H9 (cell line): ENCODE measurements at regions not wholly inside any gene's neighbourhood (a gene's known extent, or its start where the extent isn't known, plus 50 kb on each side); places are given as distances from the start of the nearest gene placed in this dataset.

Experiments used
- DNase-seq: peaks from one replicate; pipeline ENCODE4 v3.0.0-alpha.2; 2017
- H2AFZ ChIP-seq: one replicate; pipeline ENCODE4 v1.6.1; 2013; ENCODE audit warnings: mild to moderate bottlenecking, low read length, control low read depth, moderate library complexity
- H2AK5ac ChIP-seq: 2 replicates; pipeline ENCODE4 v1.6.1; 2013; ENCODE audit warnings: low read length, control low read depth, mixed read lengths; ENCODE audit not compliant: insufficient read length
- H2BK120ac ChIP-seq: one replicate; pipeline ENCODE4 v1.6.1; 2013; ENCODE audit warnings: low read depth, mild to moderate bottlenecking, low read length, control low read depth, inconsistent platforms; ENCODE audit not compliant: poor library complexity, severe bottlenecking
- H2BK12ac ChIP-seq: 2 replicates; pipeline ENCODE4 v1.6.1; 2013; ENCODE audit warnings: low read length, control low read depth, mixed read lengths, low read depth; ENCODE audit not compliant: insufficient read length
- H2BK15ac ChIP-seq: 2 replicates; pipeline ENCODE4 v1.6.1; 2013; ENCODE audit warnings: low read depth, low read length, control low read depth
- H2BK20ac ChIP-seq: one replicate; pipeline ENCODE4 v1.6.1; 2013; ENCODE audit warnings: low read depth, mild to moderate bottlenecking, low read length, control low read depth, inconsistent platforms; ENCODE audit not compliant: poor library complexity, severe bottlenecking
- H2BK5ac ChIP-seq: 2 replicates; pipeline ENCODE4 v1.6.1; 2013; ENCODE audit warnings: low read length, control low read depth, mixed read lengths; ENCODE audit not compliant: insufficient read length
- H3K14ac ChIP-seq: 2 replicates; pipeline ENCODE4 v1.6.1; 2013; ENCODE audit warnings: low read length, control low read depth; ENCODE audit not compliant: insufficient read depth
- H3K18ac ChIP-seq: 2 replicates; pipeline ENCODE4 v1.6.1; 2013; ENCODE audit warnings: low read depth, mild to moderate bottlenecking, mixed read lengths, low read length, control low read depth; ENCODE audit not compliant: insufficient read length
- H3K23ac ChIP-seq: 2 replicates; pipeline ENCODE4 v1.6.1; 2013; ENCODE audit warnings: low read length, control low read depth, mixed read lengths, low read depth; ENCODE audit not compliant: insufficient read length
- H3K23me2 ChIP-seq: 2 replicates; pipeline ENCODE4 v1.6.1; 2013; ENCODE audit warnings: low read depth, mild to moderate bottlenecking, mixed read lengths, low read length, control low read depth; ENCODE audit not compliant: insufficient read length, poor library complexity, severe bottlenecking
- H3K27ac ChIP-seq: 2 replicates; pipeline ENCODE4 v1.5.1; 2013; ENCODE audit warnings: low read length, control low read depth, mixed read lengths, low read depth; ENCODE audit not compliant: insufficient read length
- H3K27me3 ChIP-seq: 2 replicates; pipeline ENCODE4 v1.6.1; 2013; ENCODE audit warnings: low read length, control low read depth, inconsistent platforms; ENCODE audit not compliant: insufficient read depth
- H3K4ac ChIP-seq: 2 replicates; pipeline ENCODE4 v1.6.1; 2013; ENCODE audit warnings: low read depth, mild to moderate bottlenecking, control low read depth, inconsistent platforms, low read length, moderate library complexity
- H3K4me1 ChIP-seq: 2 replicates; pipeline ENCODE4 v1.6.1; 2013; ENCODE audit warnings: low read length, control low read depth, inconsistent platforms; ENCODE audit not compliant: insufficient read depth
- H3K4me2 ChIP-seq: 2 replicates; pipeline ENCODE4 v1.6.1; 2013; ENCODE audit warnings: low read length, control low read depth, mixed read lengths; ENCODE audit not compliant: insufficient read length, insufficient read depth
- H3K56ac ChIP-seq: 2 replicates; pipeline ENCODE4 v1.6.1; 2013; ENCODE audit warnings: low read depth, mild to moderate bottlenecking, mixed read lengths, low read length, control low read depth; ENCODE audit not compliant: insufficient read length
- H3K79me1 ChIP-seq: 2 replicates; pipeline ENCODE4 v1.6.1; 2013; ENCODE audit warnings: low read depth, mild to moderate bottlenecking, moderate library complexity, low read length, control low read depth, inconsistent platforms; ENCODE audit not compliant: insufficient read depth, poor library complexity, severe bottlenecking
- H3K79me2 ChIP-seq: 2 replicates; pipeline ENCODE4 v1.6.1; 2013; ENCODE audit warnings: low read length, control low read depth, inconsistent platforms; ENCODE audit not compliant: insufficient read depth
- H3K9ac ChIP-seq: 2 replicates; pipeline ENCODE4 v1.6.1; 2013; ENCODE audit warnings: low read length, control low read depth, mixed read lengths; ENCODE audit not compliant: insufficient read length; ENCODE audit errors: extremely low read depth
- H3K9me3 ChIP-seq: one replicate; pipeline ENCODE4 v1.6.1; 2013; ENCODE audit warnings: low read depth, low read length, inconsistent platforms; ENCODE audit not compliant: control insufficient read depth
- H3T11ph ChIP-seq: one replicate; pipeline ENCODE4 v1.6.1; 2013; ENCODE audit warnings: mild to moderate bottlenecking, low read length, control low read depth, inconsistent platforms
- H4K20me1 ChIP-seq: one replicate; pipeline ENCODE4 v1.6.1; 2013; ENCODE audit not compliant: control insufficient read depth, insufficient read length, insufficient read depth
- H4K5ac ChIP-seq: 2 replicates; pipeline ENCODE4 v1.6.1; 2013; ENCODE audit warnings: low read depth, mild to moderate bottlenecking, mixed read lengths, low read length, control low read depth; ENCODE audit not compliant: insufficient read length
- H4K8ac ChIP-seq: replicated peaks from 2 replicates; pipeline ENCODE4 v1.6.1; 2013; ENCODE audit warnings: low read length, control low read depth, mixed read lengths, low read depth; ENCODE audit not compliant: insufficient read length
- H4K91ac ChIP-seq: 2 replicates; pipeline ENCODE4 v1.6.1; 2013; ENCODE audit warnings: low read depth, mild to moderate bottlenecking, moderate library complexity, mixed read lengths, low read length, control low read depth; ENCODE audit not compliant: insufficient read length
- H3K27ac Mint-ChIP-seq, 3 experiments: 2 replicates in 2 of 3; 3 replicates in 1 of 3; pipeline ENCODE4 v1.8.0; 2020 to 2021; ENCODE audit warnings: mixed read lengths in 3 of 3, mild to moderate bottlenecking in 1 of 3, moderate library complexity in 1 of 3
- H3K27me3 Mint-ChIP-seq: 2 replicates; pipeline ENCODE4 v1.8.0; 2021; ENCODE audit warnings: low read depth, mild to moderate bottlenecking, moderate library complexity, mixed read lengths
- H3K36me3 Mint-ChIP-seq, 3 experiments: 2 replicates in 2 of 3; 3 replicates in 1 of 3; pipeline ENCODE4 v1.8.0; 2020 to 2021; ENCODE audit warnings: low read depth in 3 of 3, mixed read lengths in 3 of 3; ENCODE audit not compliant: insufficient read depth in 1 of 3
- H3K4me1 Mint-ChIP-seq, 2 experiments: 2 replicates each; pipeline ENCODE4 v1.8.0; 2020; ENCODE audit warnings: mixed read lengths in 2 of 2
- H3K4me3 Mint-ChIP-seq, 2 experiments: 2 replicates in 1 of 2; 3 replicates in 1 of 2; pipeline ENCODE4 v1.8.0; 2020 to 2021; ENCODE audit warnings: mild to moderate bottlenecking in 2 of 2, mixed read lengths in 2 of 2, moderate library complexity in 1 of 2
- H3K9me3 Mint-ChIP-seq, 2 experiments: 2 replicates in 1 of 2; 3 replicates in 1 of 2; pipeline ENCODE4 v1.8.0; 2020; ENCODE audit warnings: mild to moderate bottlenecking in 2 of 2, mixed read lengths in 2 of 2, moderate library complexity in 1 of 2
- WGBS: extraction: QIAGEN DNeasy Blood & Tissue Kit; methylation state at CpG from one replicate; pipeline ENCODE4 v1.1.7; 2013; ENCODE audit warnings: missing lambda C conversion rate, low lambda C conversion rate, mixed read lengths; ENCODE audit not compliant: insufficient read length; ENCODE audit errors: extremely low coverage; 5-methylcytosine and 5-hydroxymethylcytosine counted together
- TF ChIP-seq, protein P1 (sequence below): fragments of 200-600 bp; sonication (generic); conservative IDR thresholded peaks from 3 replicates; pipeline ENCODE4 v1.8.0; 2021; ENCODE audit warnings: antibody characterized with exemption, mild to moderate bottlenecking

DNA sequence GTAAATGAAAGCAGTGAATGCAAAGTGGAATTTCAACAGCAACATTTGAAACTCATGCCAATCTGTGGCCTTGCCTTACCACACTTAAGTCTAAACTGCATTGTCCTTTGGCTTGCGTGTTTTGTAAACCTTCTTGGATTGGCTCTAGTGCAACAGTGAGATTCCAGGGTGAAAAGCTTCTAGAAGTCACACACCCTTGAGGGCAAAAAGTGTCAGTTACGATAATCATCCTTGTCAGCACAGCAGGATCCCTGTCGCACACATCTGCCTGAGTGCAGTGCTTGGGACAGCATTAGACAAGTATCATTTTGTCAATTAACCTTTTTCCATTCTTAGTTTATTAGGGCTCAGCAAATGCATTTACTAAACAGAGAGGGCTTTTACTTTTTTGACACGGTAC, 243.4 kb upstream of the PTBP2 start:
- H3K79me2 ChIP-seq = no peaks in the 10 kb centered on the region
- H3K23ac ChIP-seq = no peak overlapping the region
- no peak overlapping the region for H3K4me2 ChIP-seq
- no peak overlapping the region for H2BK12ac ChIP-seq
- no peak overlapping the region for H2AK5ac ChIP-seq
- H3K27ac ChIP-seq = no peak overlapping the region
- Mint-ChIP-seq H3K27ac (no peak overlapping the region), H3K4me1 (peaks cover 42 to 47% of the 10 kb centered on the region in 2 experiments), H3K4me3 (no peak overlapping the region), H3K36me3 (peaks cover 0 to 2% (median 0%) of the 10 kb centered on the region in 3 experiments; a peak in 2 of 7 replicates), H3K27me3 (peaks cover 85% of the 10 kb centered on the region), H3K9me3 (peaks cover 0 to 10% of the 10 kb centered on the region in 2 experiments; a peak in 2 of 5 replicates)
- H2BK5ac ChIP-seq = no peak overlapping the region
- H2BK120ac ChIP-seq = no peak overlapping the region
- H4K91ac ChIP-seq = no peak overlapping the region
- no peak overlapping the region for H3T11ph ChIP-seq
- peaks cover 53% of the 10 kb centered on the region for H3K27me3 ChIP-seq
- no peak overlapping the region for H3K18ac ChIP-seq
- no peaks in the 10 kb centered on the region for H3K79me1 ChIP-seq
- no peak overlapping the region for H2AFZ ChIP-seq
- H3K14ac ChIP-seq = no peak overlapping the region
- no peak for DNase-seq
- H3K9ac ChIP-seq = no peak overlapping the region
- H2BK20ac ChIP-seq = no peak overlapping the region
- H3K23me2 ChIP-seq = no peaks in the 10 kb centered on the region
- no peak overlapping the region for H3K56ac ChIP-seq
- WGBS = no CpG with 5 or more reads among the region's 4 CpGs
- no peak overlapping the region for H4K5ac ChIP-seq
- peaks cover 6% of the 10 kb centered on the region; the same call in 1 of the 2 replicates for H3K4me1 ChIP-seq
- TF ChIP-seq, protein P1, sequence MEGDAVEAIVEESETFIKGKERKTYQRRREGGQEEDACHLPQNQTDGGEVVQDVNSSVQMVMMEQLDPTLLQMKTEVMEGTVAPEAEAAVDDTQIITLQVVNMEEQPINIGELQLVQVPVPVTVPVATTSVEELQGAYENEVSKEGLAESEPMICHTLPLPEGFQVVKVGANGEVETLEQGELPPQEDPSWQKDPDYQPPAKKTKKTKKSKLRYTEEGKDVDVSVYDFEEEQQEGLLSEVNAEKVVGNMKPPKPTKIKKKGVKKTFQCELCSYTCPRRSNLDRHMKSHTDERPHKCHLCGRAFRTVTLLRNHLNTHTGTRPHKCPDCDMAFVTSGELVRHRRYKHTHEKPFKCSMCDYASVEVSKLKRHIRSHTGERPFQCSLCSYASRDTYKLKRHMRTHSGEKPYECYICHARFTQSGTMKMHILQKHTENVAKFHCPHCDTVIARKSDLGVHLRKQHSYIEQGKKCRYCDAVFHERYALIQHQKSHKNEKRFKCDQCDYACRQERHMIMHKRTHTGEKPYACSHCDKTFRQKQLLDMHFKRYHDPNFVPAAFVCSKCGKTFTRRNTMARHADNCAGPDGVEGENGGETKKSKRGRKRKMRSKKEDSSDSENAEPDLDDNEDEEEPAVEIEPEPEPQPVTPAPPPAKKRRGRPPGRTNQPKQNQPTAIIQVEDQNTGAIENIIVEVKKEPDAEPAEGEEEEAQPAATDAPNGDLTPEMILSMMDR = no peak
- no peaks in the 10 kb centered on the region for H3K9me3 ChIP-seq
- no peaks in the 10 kb centered on the region for H4K20me1 ChIP-seq
- no peak overlapping the region for H4K8ac ChIP-seq
- no peak overlapping the region for H3K4ac ChIP-seq
- no peak overlapping the region for H2BK15ac ChIP-seq
